DND-41 (cell line): ENCODE measurements at regions not wholly inside any gene's neighbourhood (a gene's known extent, or its start where the extent isn't known, plus 50 kb on each side); places are given as distances from the start of the nearest gene placed in this dataset.

Experiments used
- ATAC-seq: fragments of 200-7000 bp; cut with Tn5 transposase; 3 replicates; pipeline ENCODE4 v1.9.1; 2021; ENCODE audit warnings: low read depth; ENCODE audit not compliant: insufficient read depth
- DNase-seq: peaks from one replicate; pipeline ENCODE4 v3.0.0-alpha.2; 2020
- H2AFZ ChIP-seq: 2 replicates; pipeline ENCODE4 v1.6.0; 2012; ENCODE audit warnings: low read depth, low read length
- H3K27ac ChIP-seq: 2 replicates; pipeline ENCODE4 v1.5.1; 2012; ENCODE audit warnings: low read length, inconsistent platforms
- H3K27me3 ChIP-seq: fragments of 200-600 bp; sonication (generic); 2 replicates; pipeline ENCODE4 v1.6.0; 2012; ENCODE audit warnings: low read length, mild to moderate bottlenecking, inconsistent platforms; ENCODE audit not compliant: insufficient read depth, poor library complexity
- H3K36me3 ChIP-seq: 2 replicates; pipeline ENCODE4 v1.5.1; 2012; ENCODE audit warnings: low read length, inconsistent platforms; ENCODE audit not compliant: insufficient read depth
- H3K4me1 ChIP-seq: 2 replicates; pipeline ENCODE4 v1.5.1; 2012; ENCODE audit warnings: mild to moderate bottlenecking, low read length; ENCODE audit not compliant: insufficient read depth
- H3K4me2 ChIP-seq: 2 replicates; pipeline ENCODE4 v1.6.0; 2012; ENCODE audit warnings: mild to moderate bottlenecking, moderate library complexity, low read length, inconsistent platforms; ENCODE audit not compliant: insufficient read depth
- H3K4me3 ChIP-seq, 2 experiments: fragments of 200-600 bp in 1 of 2; shearing (Covaris generic) in 1 of 2; 2 replicates each; pipeline ENCODE4 v1.5.1; 2012 to 2016; ENCODE audit warnings: inconsistent platforms in 2 of 2, low read length in 2 of 2, mild to moderate bottlenecking in 2 of 2, low read depth in 1 of 2, moderate library complexity in 1 of 2
- H3K79me2 ChIP-seq: 2 replicates; pipeline ENCODE4 v1.6.0; 2012; ENCODE audit warnings: low read length, inconsistent platforms; ENCODE audit not compliant: insufficient read depth
- H3K9ac ChIP-seq: 2 replicates; pipeline ENCODE4 v1.6.0; 2012; ENCODE audit warnings: low read depth, mild to moderate bottlenecking, inconsistent platforms, low read length, moderate library complexity
- H3K9me3 ChIP-seq: 2 replicates; pipeline ENCODE4 v1.5.1; 2012; ENCODE audit warnings: low read length, moderate library complexity, mild to moderate bottlenecking, inconsistent platforms; ENCODE audit not compliant: insufficient read depth, severe bottlenecking
- H4K20me1 ChIP-seq: 2 replicates; pipeline ENCODE4 v1.6.0; 2012; ENCODE audit warnings: low read length; ENCODE audit not compliant: insufficient read depth
- EZH2 ChIP-seq: IDR thresholded peaks from 3 replicates; pipeline ENCODE4 v1.6.1; 2012; ENCODE audit warnings: borderline replicate concordance, low read depth, mild to moderate bottlenecking, moderate library complexity, low read length, inconsistent platforms; ENCODE audit not compliant: severe bottlenecking
- TF ChIP-seq, protein P1 (sequence below): IDR thresholded peaks from 2 replicates; pipeline ENCODE4 v1.5.1; 2012; ENCODE audit warnings: borderline replicate concordance, low read length, moderate library complexity, mild to moderate bottlenecking; ENCODE audit not compliant: poor library complexity, severe bottlenecking; ENCODE audit errors: extremely low read depth

DNA sequence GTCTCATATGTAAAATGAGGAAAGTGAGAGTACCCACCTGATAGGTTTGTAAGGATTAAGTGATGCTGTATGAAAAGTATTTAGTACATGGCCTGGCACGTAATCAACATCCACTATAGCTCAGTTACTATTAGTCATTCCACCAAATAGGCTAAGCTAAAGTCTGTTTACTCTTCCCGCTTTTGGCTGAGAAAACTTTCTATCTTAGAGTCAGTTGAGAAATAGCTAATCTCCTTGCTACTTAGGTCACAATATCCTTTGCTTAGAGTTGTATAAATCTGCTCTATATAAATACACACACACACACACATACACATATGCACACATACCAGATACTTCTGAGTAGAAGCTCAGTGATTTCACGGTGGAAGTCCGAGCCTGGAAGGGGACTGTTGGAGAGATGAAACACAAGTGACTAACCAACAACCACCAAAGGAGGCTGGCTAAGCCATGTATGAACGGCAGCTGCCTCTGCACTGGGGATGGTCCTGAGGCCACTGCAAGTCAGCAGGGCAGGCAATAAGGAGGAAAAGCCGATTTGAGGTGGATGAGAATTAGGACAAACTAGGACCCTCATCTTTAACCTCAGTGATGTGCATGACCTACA lies 104.6 kb upstream of the EPHA4 start:
- Histone ChIP-seq H4K20me1 (no peaks in the 10 kb centered on the region), H3K9ac (no peak overlapping the region), H3K79me2 (no peaks in the 10 kb centered on the region), H2AFZ (no peak overlapping the region), H3K27ac (no peak overlapping the region), H3K4me2 (no peak overlapping the region), H3K27me3 (no peaks in the 10 kb centered on the region), H3K36me3 (no peaks in the 10 kb centered on the region), H3K4me1 (no peaks in the 10 kb centered on the region), H3K4me3 (no peak overlapping the region), H3K9me3 (no peaks in the 10 kb centered on the region)
- ATAC-seq (no peak), DNase-seq (no peak)
- TF ChIP-seq, protein P1, sequence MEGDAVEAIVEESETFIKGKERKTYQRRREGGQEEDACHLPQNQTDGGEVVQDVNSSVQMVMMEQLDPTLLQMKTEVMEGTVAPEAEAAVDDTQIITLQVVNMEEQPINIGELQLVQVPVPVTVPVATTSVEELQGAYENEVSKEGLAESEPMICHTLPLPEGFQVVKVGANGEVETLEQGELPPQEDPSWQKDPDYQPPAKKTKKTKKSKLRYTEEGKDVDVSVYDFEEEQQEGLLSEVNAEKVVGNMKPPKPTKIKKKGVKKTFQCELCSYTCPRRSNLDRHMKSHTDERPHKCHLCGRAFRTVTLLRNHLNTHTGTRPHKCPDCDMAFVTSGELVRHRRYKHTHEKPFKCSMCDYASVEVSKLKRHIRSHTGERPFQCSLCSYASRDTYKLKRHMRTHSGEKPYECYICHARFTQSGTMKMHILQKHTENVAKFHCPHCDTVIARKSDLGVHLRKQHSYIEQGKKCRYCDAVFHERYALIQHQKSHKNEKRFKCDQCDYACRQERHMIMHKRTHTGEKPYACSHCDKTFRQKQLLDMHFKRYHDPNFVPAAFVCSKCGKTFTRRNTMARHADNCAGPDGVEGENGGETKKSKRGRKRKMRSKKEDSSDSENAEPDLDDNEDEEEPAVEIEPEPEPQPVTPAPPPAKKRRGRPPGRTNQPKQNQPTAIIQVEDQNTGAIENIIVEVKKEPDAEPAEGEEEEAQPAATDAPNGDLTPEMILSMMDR, result no peak
- no peak for TF ChIP-seq EZH2

DNA sequence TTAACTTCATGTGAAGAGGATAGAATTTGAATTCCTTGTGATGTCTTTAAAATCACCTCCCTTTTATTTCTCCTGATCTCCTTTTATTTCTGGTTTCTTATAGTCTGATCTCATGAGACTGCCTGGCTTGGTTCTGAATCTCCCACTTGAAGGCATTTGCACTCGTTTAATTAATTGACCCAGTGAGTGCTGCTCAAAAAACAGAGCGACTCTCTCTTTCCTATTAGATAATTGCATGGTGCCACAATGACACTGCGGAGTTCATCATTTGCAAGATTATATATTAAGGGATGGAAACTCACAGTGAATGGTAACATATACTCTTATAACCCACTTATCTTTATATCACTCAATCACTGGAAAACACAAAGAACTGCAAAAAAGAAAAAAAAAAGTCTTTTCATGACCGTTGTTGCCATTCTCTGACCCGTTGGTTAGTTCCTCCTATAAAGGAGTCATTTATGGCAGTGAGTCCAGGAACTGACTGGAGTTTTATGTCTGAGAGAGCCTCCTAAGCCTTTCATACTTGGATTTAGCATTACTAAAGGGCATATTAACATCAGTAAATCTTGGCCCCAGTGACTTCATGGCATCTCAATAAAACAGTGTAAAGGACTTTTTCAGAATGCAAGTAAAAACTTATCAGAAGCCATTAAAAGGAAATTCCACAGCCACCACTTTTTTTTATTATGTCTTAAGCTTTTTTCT lies 103.3 kb upstream of the EPHA4 start:
- Histone ChIP-seq H2AFZ (no peak overlapping the region), H3K27ac (no peak overlapping the region), H3K36me3 (no peaks in the 10 kb centered on the region), H3K79me2 (no peaks in the 10 kb centered on the region), H3K4me2 (no peak overlapping the region), H3K27me3 (no peaks in the 10 kb centered on the region), H3K4me1 (no peaks in the 10 kb centered on the region), H3K4me3 (no peak overlapping the region), H3K9ac (no peak overlapping the region), H3K9me3 (no peaks in the 10 kb centered on the region), H4K20me1 (no peaks in the 10 kb centered on the region)
- DNase-seq (no peak), ATAC-seq (no peak)
- TF ChIP-seq, protein P1, result no peak
- TF ChIP-seq EZH2, result no peak

DNA sequence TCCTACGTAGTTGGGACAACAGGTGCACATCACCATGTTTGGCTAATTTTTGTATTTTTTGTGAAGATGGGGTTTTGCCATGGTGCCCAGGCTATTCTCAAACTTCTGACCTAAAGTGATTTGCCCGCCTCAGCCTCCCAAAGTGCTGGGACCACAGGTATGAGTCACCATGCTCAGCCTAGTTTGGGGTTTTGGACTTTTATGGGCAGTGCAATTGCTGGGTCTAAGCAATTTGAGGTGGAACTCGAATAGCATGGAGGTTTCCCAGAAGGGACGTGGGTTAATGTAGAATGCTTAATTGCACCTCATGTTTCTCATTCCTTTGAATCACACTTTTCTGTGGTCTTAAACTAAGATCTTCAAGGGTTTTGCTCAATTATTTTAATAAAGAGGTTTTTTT lies 102.3 kb upstream of the EPHA4 start:
- no peak overlapping the region for H3K27ac ChIP-seq
- TF ChIP-seq, protein P1, result no peak
- no peak for TF ChIP-seq EZH2
- no peaks in the 10 kb centered on the region for H3K36me3 ChIP-seq
- no peaks in the 10 kb centered on the region for H3K27me3 ChIP-seq
- ATAC-seq (no peak), DNase-seq (no peak)
- no peaks in the 10 kb centered on the region for H3K4me1 ChIP-seq
- no peak overlapping the region for H2AFZ ChIP-seq
- H3K9me3 ChIP-seq, result no peaks in the 10 kb centered on the region
- H3K4me3 ChIP-seq, result no peak overlapping the region
- H3K4me2 ChIP-seq, result no peak overlapping the region
- H4K20me1 ChIP-seq, result no peaks in the 10 kb centered on the region
- no peak overlapping the region for H3K9ac ChIP-seq
- H3K79me2 ChIP-seq, result no peaks in the 10 kb centered on the region
